IMR-90 (cell line): ENCODE measurements at regions not wholly inside any gene's neighbourhood (a gene's known extent, or its start where the extent isn't known, plus 50 kb on each side); places are given as distances from the start of the nearest gene placed in this dataset.

Experiments used
- ATAC-seq: fragments of 200-7000 bp; cut with Tn5 transposase; 2 replicates; pipeline ENCODE4 v1.9.1; 2020; ENCODE audit warnings: low read depth, mild to moderate bottlenecking, moderate library complexity
- BruUV-seq: library from RNA; stranded (reverse); fragments of 400-500 nt; replicated peaks from 2 replicates; lab custom pipeline; 2021; lab: Mats Ljungman, UMichigan
- CTCF ChIA-PET: fragments of 300-600 bp; formaldehyde crosslinking; extraction: SDS; loops from one replicate; lab custom pipeline; 2021; ENCODE audit warnings: antibody characterized with exemption; lab: Yijun Ruan, JAX
- POLR2A ChIA-PET: fragments of 300-600 bp; sonication (Branson Sonifier 250); formaldehyde crosslinking; loops from one replicate; lab custom pipeline; 2022; ENCODE audit warnings: antibody characterized with exemption; ENCODE audit not compliant: unreplicated experiment; lab: Charles Lee
- DNase-seq: peaks from one replicate; pipeline ENCODE4 v3.0.0; 2013
- H2AFZ ChIP-seq: replicated peaks from 2 replicates; pipeline ENCODE3; 2013; ENCODE audit warnings: low read length, mild to moderate bottlenecking; ENCODE audit not compliant: poor library complexity
- H2AK5ac ChIP-seq: 2 replicates; pipeline ENCODE4 v1.6.1; 2013; ENCODE audit warnings: low read depth, low read length, inconsistent platforms
- H2AK9ac ChIP-seq: replicated peaks from 2 replicates; pipeline ENCODE3; 2013; ENCODE audit warnings: mild to moderate bottlenecking, low read depth, low read length, moderate library complexity; ENCODE audit not compliant: poor library complexity
- H2BK120ac ChIP-seq: 2 replicates; pipeline ENCODE4 v1.6.1; 2013; ENCODE audit warnings: low read depth, low read length, inconsistent platforms
- H2BK15ac ChIP-seq: 3 replicates; pipeline ENCODE4 v1.6.1; 2013; ENCODE audit warnings: low read depth, low read length, inconsistent platforms
- H2BK20ac ChIP-seq: 2 replicates; pipeline ENCODE4 v1.6.1; 2013; ENCODE audit warnings: low read depth, mild to moderate bottlenecking, inconsistent platforms, low read length, moderate library complexity
- H2BK5ac ChIP-seq: 2 replicates; pipeline ENCODE4 v1.6.1; 2013; ENCODE audit warnings: mild to moderate bottlenecking, low read depth, low read length, inconsistent platforms; ENCODE audit not compliant: poor library complexity, severe bottlenecking
- H3K14ac ChIP-seq: replicated peaks from 2 replicates; pipeline ENCODE4 v1.6.1; 2013; ENCODE audit warnings: low read depth, low read length, inconsistent platforms
- H3K18ac ChIP-seq: 2 replicates; pipeline ENCODE4 v1.6.1; 2013; ENCODE audit warnings: low read depth, low read length, control low read depth
- H3K23ac ChIP-seq: 2 replicates; pipeline ENCODE4 v1.6.1; 2013; ENCODE audit warnings: low read depth, low read length, inconsistent platforms
- H3K27ac ChIP-seq: 2 replicates; pipeline ENCODE4 v1.5.1; 2013; ENCODE audit warnings: mild to moderate bottlenecking, control low read depth, low read length; ENCODE audit not compliant: insufficient read depth
- H3K27me3 ChIP-seq: 2 replicates; pipeline ENCODE4 v1.6.1; 2013; ENCODE audit warnings: low read length; ENCODE audit not compliant: control insufficient read depth, insufficient read depth
- H3K36me3 ChIP-seq: 2 replicates; pipeline ENCODE4 v1.6.1; 2013; ENCODE audit warnings: low read length, mixed read lengths; ENCODE audit not compliant: control insufficient read depth, insufficient read depth
- H3K4ac ChIP-seq: 2 replicates; pipeline ENCODE4 v1.6.1; 2013; ENCODE audit warnings: low read depth, low read length, inconsistent platforms
- H3K4me1 ChIP-seq: 2 replicates; pipeline ENCODE4 v1.6.1; 2013; ENCODE audit warnings: low read length, mixed read lengths; ENCODE audit not compliant: control insufficient read depth, insufficient read depth
- H3K4me2 ChIP-seq: 2 replicates; pipeline ENCODE4 v1.6.1; 2013; ENCODE audit warnings: low read depth, mild to moderate bottlenecking, control low read depth, low read length, moderate library complexity
- H3K4me3 ChIP-seq: 2 replicates; pipeline ENCODE4 v1.5.1; 2013; ENCODE audit warnings: low read depth, mild to moderate bottlenecking, control low read depth, low read length, moderate library complexity; ENCODE audit not compliant: insufficient read depth
- H3K56ac ChIP-seq: 2 replicates; pipeline ENCODE4 v1.6.1; 2013; ENCODE audit warnings: low read length, inconsistent platforms; ENCODE audit not compliant: insufficient read depth; ENCODE audit errors: extremely low read depth
- H3K79me1 ChIP-seq, 2 experiments: 2 replicates each; pipeline ENCODE4 v1.6.1; 2013; ENCODE audit warnings: low read length in 2 of 2, inconsistent platforms in 1 of 2, low read depth in 1 of 2
- H3K9ac ChIP-seq: 2 replicates; pipeline ENCODE4 v1.6.1; 2013; ENCODE audit warnings: low read depth, low read length, control low read depth
- H3K9me1 ChIP-seq: 2 replicates; pipeline ENCODE4 v1.6.1; 2013; ENCODE audit warnings: low read length, inconsistent platforms; ENCODE audit not compliant: insufficient read depth
- H3K9me3 ChIP-seq: 2 replicates; pipeline ENCODE4 v1.6.1; 2013; ENCODE audit warnings: low read length; ENCODE audit not compliant: control insufficient read depth, insufficient read depth
- H4K20me1 ChIP-seq: 2 replicates; pipeline ENCODE4 v1.6.1; 2013; ENCODE audit warnings: low read length, inconsistent platforms; ENCODE audit not compliant: insufficient read depth
- H4K5ac ChIP-seq: 2 replicates; pipeline ENCODE4 v1.6.1; 2013; ENCODE audit warnings: mild to moderate bottlenecking, low read depth, low read length, control low read depth
- H4K8ac ChIP-seq, 2 experiments: 2 replicates each; pipeline ENCODE4 v1.6.1; 2013; ENCODE audit warnings: low read depth in 2 of 2, low read length in 2 of 2, control low read depth in 1 of 2, inconsistent platforms in 1 of 2
- H4K91ac ChIP-seq: 2 replicates; pipeline ENCODE4 v1.6.1; 2013; ENCODE audit warnings: low read depth, low read length, inconsistent platforms; ENCODE audit not compliant: insufficient read depth
- BHLHE40 ChIP-seq: fragments of 150-350 bp; IDR thresholded peaks from 2 replicates; pipeline ENCODE4 v1.6.1; 2016; ENCODE audit warnings: mild to moderate bottlenecking, low read depth, low read length
- CEBPB ChIP-seq: IDR thresholded peaks from 2 replicates; pipeline ENCODE4 v1.6.1; 2012; ENCODE audit warnings: low read depth, low read length, improper control_type of control experiment
- CHD1 ChIP-seq: IDR thresholded peaks from 2 replicates; pipeline ENCODE4 v1.6.1; 2012; ENCODE audit warnings: low read depth, low read length, improper control_type of control experiment
- ELK1 ChIP-seq: fragments of 150-350 bp; IDR thresholded peaks from 2 replicates; pipeline ENCODE4 v1.6.1; 2016; ENCODE audit warnings: low read depth, mild to moderate bottlenecking, low read length, moderate library complexity, borderline replicate concordance
- FOS ChIP-seq: fragments of 150-350 bp; IDR thresholded peaks from 2 replicates; pipeline ENCODE4 v1.6.1; 2016; ENCODE audit warnings: low read depth, low read length
- MAFK ChIP-seq: IDR thresholded peaks from 2 replicates; pipeline ENCODE4 v1.6.1; 2012; ENCODE audit warnings: low read depth, low read length, improper control_type of control experiment
- MAZ ChIP-seq: IDR thresholded peaks from 2 replicates; pipeline ENCODE4 v1.6.1; 2012; ENCODE audit warnings: low read depth, mild to moderate bottlenecking, low read length, improper control_type of control experiment, moderate library complexity, borderline replicate concordance
- MXI1 ChIP-seq: IDR thresholded peaks from 2 replicates; pipeline ENCODE4 v1.6.1; 2012; ENCODE audit warnings: low read depth, mild to moderate bottlenecking, low read length, moderate library complexity, borderline replicate concordance
- NFE2L2 ChIP-seq: fragments of 150-350 bp; IDR thresholded peaks from 2 replicates; pipeline ENCODE4 v1.6.1; 2016; ENCODE audit warnings: low read depth, mild to moderate bottlenecking, low read length
- POLR2A ChIP-seq: IDR thresholded peaks from 2 replicates; pipeline ENCODE4 v1.6.1; 2012; ENCODE audit warnings: mild to moderate bottlenecking, low read depth, low read length
- RAD21 ChIP-seq: IDR thresholded peaks from 2 replicates; pipeline ENCODE4 v1.6.1; 2012; ENCODE audit warnings: low read length, improper control_type of control experiment
- RCOR1 ChIP-seq: IDR thresholded peaks from 2 replicates; pipeline ENCODE4 v1.6.1; 2012; ENCODE audit warnings: mild to moderate bottlenecking, low read length, improper control_type of control experiment; ENCODE audit not compliant: insufficient replicate concordance
- RFX5 ChIP-seq: IDR thresholded peaks from 2 replicates; pipeline ENCODE4 v1.8.0; 2012; ENCODE audit warnings: low read depth, mild to moderate bottlenecking, low read length, moderate library complexity
- SMC3 ChIP-seq: fragments of 150-350 bp; IDR thresholded peaks from 2 replicates; pipeline ENCODE4 v1.6.1; 2016; ENCODE audit warnings: low read depth, mild to moderate bottlenecking, antibody characterized with exemption, low read length, moderate library complexity
- WGBS, 2 experiments: methylation state at CpG; one replicate each; pipeline versions ENCODE4 v1.1.5 to v1.1.7; 2013; ENCODE audit warnings: missing lambda C conversion rate in 2 of 2; ENCODE audit not compliant: insufficient read length in 1 of 2; ENCODE audit errors: extremely low coverage in 2 of 2; 5-methylcytosine and 5-hydroxymethylcytosine counted together
- dilution Hi-C: fragments of 300-500 bp; cut with HindIII; formaldehyde crosslinking; loops from one replicate; pipeline ENCODE4 v1.14.3; 2018; ENCODE audit warnings: low sequenced_read_pairs; ENCODE audit not compliant: unreplicated experiment
- in situ Hi-C: fragments of 300-500 bp; cut with MboI; formaldehyde crosslinking; loops from 3 replicates; pipeline ENCODE4 v1.14.3; 2019; ENCODE audit warnings: low sequenced_read_pairs, inconsistent platforms, mixed read lengths
- intact Hi-C: fragments of 100-400 bp; cut with micrococcal nuclease; formaldehyde crosslinking; loops from 2 replicates; pipeline ENCODE4 v1.10.0; 2022
- TF ChIP-seq, protein P1 (sequence below): conservative IDR thresholded peaks from 2 replicates; pipeline ENCODE4 v1.5.1; 2012; ENCODE audit warnings: mild to moderate bottlenecking, low read depth, low read length, improper control_type of control experiment
- TF ChIP-seq, protein P2 (sequence below): fragments of 150-350 bp; IDR thresholded peaks from 2 replicates; pipeline ENCODE4 v1.6.1; 2017; ENCODE audit warnings: mild to moderate bottlenecking, antibody characterized with exemption, low read length, low read depth

DNA sequence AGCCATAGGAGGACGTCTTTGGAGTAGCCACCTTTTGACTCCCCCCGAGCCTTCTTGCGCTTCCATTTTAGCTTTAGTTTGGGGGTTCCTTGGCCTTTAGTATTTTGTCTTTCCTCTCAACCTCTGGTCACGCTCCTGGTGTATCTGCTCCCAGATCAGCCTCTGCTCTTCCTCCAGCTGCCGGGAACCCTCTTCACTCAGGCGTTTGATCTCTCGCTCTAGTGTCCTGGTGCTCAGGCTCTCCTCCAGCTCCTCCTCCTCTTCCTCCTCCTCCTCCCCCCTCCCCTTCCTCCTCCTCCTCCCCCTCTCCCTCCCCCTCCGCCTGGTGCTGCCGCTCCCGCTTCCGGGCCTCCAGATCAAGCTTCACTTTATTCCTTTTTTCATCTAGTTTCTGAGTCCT, 1082.3 kb upstream of the TMEFF2 start:
- 18% methylated on average over 3 of the region's 11 CpGs; no CpG with 5 or more reads in 1 of the 2 experiments for WGBS, 2 experiments
- in situ Hi-C loops, result no loop called here

More for the DNA sequence above, 1082.3 kb upstream of the TMEFF2 start:
- H2BK15ac ChIP-seq, result no peak overlapping the region
- H3K4me3 ChIP-seq, result no peak overlapping the region
- no peak overlapping the region for H2AK9ac ChIP-seq
- no peak overlapping the region for H3K56ac ChIP-seq
- H3K23ac ChIP-seq, result no peak overlapping the region
- H2BK5ac ChIP-seq, result no peak overlapping the region
- ATAC-seq (no peak), DNase-seq (no peak)
- H3K18ac ChIP-seq, result no peak overlapping the region
- intact Hi-C loops, result no loop called here
- no peaks in the 10 kb centered on the region for H3K4me1 ChIP-seq
- ChIA-PET CTCF (no interaction called here), POLR2A (no interaction called here)
- H2AK5ac ChIP-seq, result no peak overlapping the region
- no peak overlapping the region for H4K5ac ChIP-seq
- no peak overlapping the region for H2BK120ac ChIP-seq
- H2AFZ ChIP-seq, result no peak overlapping the region
- H3K9me3 ChIP-seq, result peaks cover 12% of the 10 kb centered on the region
- H3K79me1 ChIP-seq, result no peaks in the 10 kb centered on the region
- H4K20me1 ChIP-seq, result no peaks in the 10 kb centered on the region
- H3K9ac ChIP-seq, result no peak overlapping the region
- H3K4me2 ChIP-seq, result no peak overlapping the region
- no TSS peak for BruUV-seq
- no peak overlapping the region for H2BK20ac ChIP-seq
- no peak for TF ChIP-seq POLR2A
- no peak for TF ChIP-seq ELK1
- TF ChIP-seq NFE2L2, result no peak
- TF ChIP-seq CEBPB, result no peak
- TF ChIP-seq RFX5, result no peak
- TF ChIP-seq MXI1, result no peak
- TF ChIP-seq, protein P1, sequence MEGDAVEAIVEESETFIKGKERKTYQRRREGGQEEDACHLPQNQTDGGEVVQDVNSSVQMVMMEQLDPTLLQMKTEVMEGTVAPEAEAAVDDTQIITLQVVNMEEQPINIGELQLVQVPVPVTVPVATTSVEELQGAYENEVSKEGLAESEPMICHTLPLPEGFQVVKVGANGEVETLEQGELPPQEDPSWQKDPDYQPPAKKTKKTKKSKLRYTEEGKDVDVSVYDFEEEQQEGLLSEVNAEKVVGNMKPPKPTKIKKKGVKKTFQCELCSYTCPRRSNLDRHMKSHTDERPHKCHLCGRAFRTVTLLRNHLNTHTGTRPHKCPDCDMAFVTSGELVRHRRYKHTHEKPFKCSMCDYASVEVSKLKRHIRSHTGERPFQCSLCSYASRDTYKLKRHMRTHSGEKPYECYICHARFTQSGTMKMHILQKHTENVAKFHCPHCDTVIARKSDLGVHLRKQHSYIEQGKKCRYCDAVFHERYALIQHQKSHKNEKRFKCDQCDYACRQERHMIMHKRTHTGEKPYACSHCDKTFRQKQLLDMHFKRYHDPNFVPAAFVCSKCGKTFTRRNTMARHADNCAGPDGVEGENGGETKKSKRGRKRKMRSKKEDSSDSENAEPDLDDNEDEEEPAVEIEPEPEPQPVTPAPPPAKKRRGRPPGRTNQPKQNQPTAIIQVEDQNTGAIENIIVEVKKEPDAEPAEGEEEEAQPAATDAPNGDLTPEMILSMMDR, result no peak
- TF ChIP-seq MAZ, result no peak
- TF ChIP-seq FOS, result no peak
- no peak for TF ChIP-seq MAFK
- no peak for TF ChIP-seq BHLHE40
- no peak for TF ChIP-seq RAD21
- no peak for TF ChIP-seq SMC3
- no peak for TF ChIP-seq CHD1
- TF ChIP-seq, protein P2, sequence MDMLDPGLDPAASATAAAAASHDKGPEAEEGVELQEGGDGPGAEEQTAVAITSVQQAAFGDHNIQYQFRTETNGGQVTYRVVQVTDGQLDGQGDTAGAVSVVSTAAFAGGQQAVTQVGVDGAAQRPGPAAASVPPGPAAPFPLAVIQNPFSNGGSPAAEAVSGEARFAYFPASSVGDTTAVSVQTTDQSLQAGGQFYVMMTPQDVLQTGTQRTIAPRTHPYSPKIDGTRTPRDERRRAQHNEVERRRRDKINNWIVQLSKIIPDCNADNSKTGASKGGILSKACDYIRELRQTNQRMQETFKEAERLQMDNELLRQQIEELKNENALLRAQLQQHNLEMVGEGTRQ, result no peak
- TF ChIP-seq RCOR1, result no peak
- no peak overlapping the region for H3K4ac ChIP-seq
- no peak overlapping the region for H3K27ac ChIP-seq
- no peak overlapping the region for H3K14ac ChIP-seq
- H3K27me3 ChIP-seq, result no peaks in the 10 kb centered on the region
- dilution Hi-C loops, result no loop called here
- no peak overlapping the region for H4K91ac ChIP-seq
- no peaks in the 10 kb centered on the region for H3K9me1 ChIP-seq
- H3K36me3 ChIP-seq, result no peaks in the 10 kb centered on the region
- H4K8ac ChIP-seq, result no peak overlapping the region
